Liver (tissue), 3 donors: ENCODE measurements at regions not wholly inside any gene's neighbourhood (a gene's known extent, or its start where the extent isn't known, plus 50 kb on each side); places are given as distances from the start of the nearest gene placed in this dataset.

Experiments
- ATF3 ChIP-seq: IDR thresholded peaks from 2 replicates; pipeline ENCODE4 v1.6.1; 2016; ENCODE audit warnings: antibody characterized with exemption
- CTCF ChIP-seq: fragments of 150-350 bp; IDR thresholded peaks from 2 replicates; pipeline ENCODE4 v1.5.1; 2017; ENCODE audit warnings: improper control_type of control experiment, low read depth, low read length; ENCODE audit not compliant: missing input control
- EGR1 ChIP-seq, 2 donors: IDR thresholded peaks; 2 replicates each; pipeline ENCODE4 v1.6.1; 2016 to 2018; ENCODE audit warnings: antibody characterized with exemption in 2 of 2, low read depth in 2 of 2
- GABPA ChIP-seq, 2 donors: IDR thresholded peaks in 1 of 2; conservative IDR thresholded peaks in 1 of 2; 2 replicates each; pipeline ENCODE4 v1.6.1; 2016; ENCODE audit warnings: antibody characterized with exemption in 2 of 2, mild to moderate bottlenecking in 1 of 2, moderate library complexity in 1 of 2
- HNF4A ChIP-seq, 2 donors: conservative IDR thresholded peaks; 2 replicates each; pipeline ENCODE4 v1.6.1; 2016; ENCODE audit warnings: antibody characterized with exemption in 2 of 2, mild to moderate bottlenecking in 2 of 2
- MAX ChIP-seq: IDR thresholded peaks from 2 replicates; pipeline ENCODE4 v1.6.1; 2016; ENCODE audit warnings: antibody characterized with exemption
- RAD21 ChIP-seq, 2 donors: IDR thresholded peaks; 2 replicates each; pipeline ENCODE4 v1.6.1; 2016; ENCODE audit warnings: antibody characterized with exemption in 2 of 2, mild to moderate bottlenecking in 2 of 2
- REST ChIP-seq: IDR thresholded peaks from 2 replicates; pipeline ENCODE4 v1.6.1; 2016; ENCODE audit warnings: antibody characterized with exemption, mild to moderate bottlenecking
- SP1 ChIP-seq: IDR thresholded peaks from 2 replicates; pipeline ENCODE4 v1.6.1; 2018; ENCODE audit warnings: antibody characterized with exemption, mild to moderate bottlenecking
- TAF1 ChIP-seq: conservative IDR thresholded peaks from 2 replicates; pipeline ENCODE4 v1.6.1; 2016; ENCODE audit warnings: antibody characterized with exemption, mild to moderate bottlenecking
- YY1 ChIP-seq: IDR thresholded peaks from 2 replicates; pipeline ENCODE4 v1.6.1; 2016; ENCODE audit warnings: antibody characterized with exemption, mild to moderate bottlenecking
- ZBTB33 ChIP-seq: IDR thresholded peaks from 2 replicates; pipeline ENCODE4 v1.6.1; 2016; ENCODE audit warnings: antibody characterized with exemption
- donor health status: healthy.
- donor health status: healthy.

GRCh38 chr1:56019472-56019871 lies 559.9 kb downstream of the PLPP3 start:
- no peak for TF ChIP-seq CTCF
- TF ChIP-seq REST, result no peak
- no peak for TF ChIP-seq MAX
- no peak for TF ChIP-seq ATF3
- no peak for TF ChIP-seq GABPA (IDR thresholded peaks at IDR 0.05 in 1 of 2, conservative IDR thresholded peaks at IDR 0.05 in 1 of 2)
- no peak for TF ChIP-seq SP1
- TF ChIP-seq EGR1 (IDR thresholded peaks at IDR 0.05; ENCODE audit: low read depth in 2 of 2), result no peak
- TF ChIP-seq RAD21 (IDR thresholded peaks at IDR 0.05), result no peak
- no peak for TF ChIP-seq TAF1
- no peak for TF ChIP-seq YY1
- TF ChIP-seq HNF4A (conservative IDR thresholded peaks at IDR 0.05), result no peak
- TF ChIP-seq ZBTB33, result no peak
